ENCODE measurements at regions not wholly inside any gene's neighbourhood (a gene's known extent, or its start where the extent isn't known, plus 50 kb on each side); places are given as distances from the start of the nearest gene placed in this dataset.

GRCh38 chr6:159610881-159611280 is 82.2 kb downstream of the SOD2 start:
- TF ChIP-seq CTCF (IDR thresholded peaks at IDR 0.05 in 8 of 11, conservative IDR thresholded peaks at IDR 0.05 in 3 of 11) (no peak), POLR2A (IDR thresholded peaks at IDR 0.05) (no peak)

All from spleen (tissue), 7 donors.